WI38 (cell line): ENCODE measurements at regions not wholly inside any gene's neighbourhood (a gene's known extent, or its start where the extent isn't known, plus 50 kb on each side); places are given as distances from the start of the nearest gene placed in this dataset.
"Not testable (repeated sequence)": the region's sequence is repeated elsewhere in the genome, so short reads cannot be mapped to it uniquely, and the experiment has no call there.

Experiments used
- H3K4me3 ChIP-seq: 2 replicates; pipeline ENCODE4 v1.5.1; 2011; ENCODE audit warnings: low read depth, mild to moderate bottlenecking, control low read depth, low read length
- TF ChIP-seq, protein P1 (sequence below): IDR thresholded peaks from 2 replicates; pipeline ENCODE4 v1.5.1; 2012; ENCODE audit warnings: low read depth, mild to moderate bottlenecking, control low read depth, low read length

DNA sequence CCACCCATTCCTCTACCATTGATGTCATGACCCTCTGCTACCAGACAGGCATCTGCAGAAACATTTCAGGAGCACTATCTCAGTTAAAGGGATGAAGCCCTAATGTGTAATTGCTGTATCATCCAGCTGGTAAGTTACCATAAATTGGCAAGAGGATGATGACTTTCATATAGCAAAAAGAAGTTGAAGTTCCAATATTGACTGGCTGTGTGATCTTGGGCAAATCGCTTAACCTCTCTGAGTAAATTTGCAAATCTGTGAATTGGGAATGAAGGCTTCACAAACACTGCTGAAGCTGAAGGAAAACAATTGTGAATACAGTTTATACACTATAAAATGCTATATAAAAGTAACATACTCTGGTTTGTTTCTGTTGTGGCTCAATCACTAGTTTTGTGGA is 89.5 kb upstream of the PHACTR1 start:
- no peak overlapping the region for H3K4me3 ChIP-seq
- TF ChIP-seq, protein P1, sequence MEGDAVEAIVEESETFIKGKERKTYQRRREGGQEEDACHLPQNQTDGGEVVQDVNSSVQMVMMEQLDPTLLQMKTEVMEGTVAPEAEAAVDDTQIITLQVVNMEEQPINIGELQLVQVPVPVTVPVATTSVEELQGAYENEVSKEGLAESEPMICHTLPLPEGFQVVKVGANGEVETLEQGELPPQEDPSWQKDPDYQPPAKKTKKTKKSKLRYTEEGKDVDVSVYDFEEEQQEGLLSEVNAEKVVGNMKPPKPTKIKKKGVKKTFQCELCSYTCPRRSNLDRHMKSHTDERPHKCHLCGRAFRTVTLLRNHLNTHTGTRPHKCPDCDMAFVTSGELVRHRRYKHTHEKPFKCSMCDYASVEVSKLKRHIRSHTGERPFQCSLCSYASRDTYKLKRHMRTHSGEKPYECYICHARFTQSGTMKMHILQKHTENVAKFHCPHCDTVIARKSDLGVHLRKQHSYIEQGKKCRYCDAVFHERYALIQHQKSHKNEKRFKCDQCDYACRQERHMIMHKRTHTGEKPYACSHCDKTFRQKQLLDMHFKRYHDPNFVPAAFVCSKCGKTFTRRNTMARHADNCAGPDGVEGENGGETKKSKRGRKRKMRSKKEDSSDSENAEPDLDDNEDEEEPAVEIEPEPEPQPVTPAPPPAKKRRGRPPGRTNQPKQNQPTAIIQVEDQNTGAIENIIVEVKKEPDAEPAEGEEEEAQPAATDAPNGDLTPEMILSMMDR = no peak

DNA sequence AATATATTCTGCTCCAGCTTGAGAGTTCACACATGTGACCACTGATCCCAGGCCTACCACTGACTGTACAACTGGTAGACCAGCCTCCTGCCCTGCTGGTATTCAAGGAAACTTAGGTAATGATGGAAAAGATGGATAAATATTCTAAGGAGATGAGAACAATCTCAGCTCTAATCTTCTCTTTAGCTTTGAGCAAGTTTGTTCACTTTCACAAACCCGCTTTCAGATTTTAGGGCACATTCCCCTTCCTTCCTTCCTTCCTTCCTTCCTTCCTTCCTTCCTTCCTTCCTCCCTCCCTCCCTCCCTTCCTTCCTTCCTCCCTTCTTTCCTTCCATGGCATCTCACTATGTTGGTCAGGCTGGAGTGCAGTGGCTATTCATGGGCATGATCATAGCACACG is 88.2 kb upstream of the PHACTR1 start:
- TF ChIP-seq, protein P1 = no peak
- no peak overlapping the region for H3K4me3 ChIP-seq

DNA sequence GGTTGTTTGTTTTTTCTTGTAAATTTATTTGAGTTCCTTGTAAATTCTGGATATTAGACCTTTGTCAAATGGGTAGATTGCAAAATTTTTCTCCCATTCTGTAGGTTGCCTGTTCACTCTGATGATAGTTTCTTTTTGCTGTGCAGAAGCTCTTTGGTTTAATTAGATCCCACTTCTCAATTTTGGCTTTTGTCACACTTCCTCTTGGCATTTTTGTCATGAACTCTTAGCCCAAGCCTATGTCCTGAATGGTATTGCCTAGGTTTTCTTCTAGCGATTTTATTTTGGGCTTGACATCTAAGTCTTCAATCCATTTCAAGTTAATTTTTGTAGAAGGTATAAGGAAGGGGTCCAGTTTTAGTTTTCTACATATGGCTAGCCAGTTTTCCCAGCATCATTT is 82.8 kb upstream of the PHACTR1 start:
- H3K4me3 ChIP-seq = not testable (repeated sequence)

DNA sequence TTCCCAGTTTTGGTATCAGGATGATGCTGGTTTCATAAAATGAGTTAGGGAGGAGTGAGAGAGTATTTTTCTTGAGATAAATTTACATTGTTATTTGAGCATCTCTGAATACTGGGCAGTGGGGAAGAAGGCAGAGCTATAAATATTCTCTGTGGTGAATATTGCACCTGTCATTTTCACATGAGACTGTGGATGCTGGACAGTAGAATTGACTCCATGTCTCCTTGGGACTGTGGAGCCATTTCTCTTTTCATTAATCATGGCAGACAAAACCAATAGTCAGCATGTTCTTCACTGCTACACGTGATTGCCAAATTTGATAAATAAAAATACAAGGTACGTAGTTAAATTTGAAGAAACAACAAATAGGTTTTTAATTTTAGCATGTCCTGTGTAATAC is 81.2 kb upstream of the PHACTR1 start:
- no peak overlapping the region for H3K4me3 ChIP-seq
- TF ChIP-seq, protein P1 = no peak

DNA sequence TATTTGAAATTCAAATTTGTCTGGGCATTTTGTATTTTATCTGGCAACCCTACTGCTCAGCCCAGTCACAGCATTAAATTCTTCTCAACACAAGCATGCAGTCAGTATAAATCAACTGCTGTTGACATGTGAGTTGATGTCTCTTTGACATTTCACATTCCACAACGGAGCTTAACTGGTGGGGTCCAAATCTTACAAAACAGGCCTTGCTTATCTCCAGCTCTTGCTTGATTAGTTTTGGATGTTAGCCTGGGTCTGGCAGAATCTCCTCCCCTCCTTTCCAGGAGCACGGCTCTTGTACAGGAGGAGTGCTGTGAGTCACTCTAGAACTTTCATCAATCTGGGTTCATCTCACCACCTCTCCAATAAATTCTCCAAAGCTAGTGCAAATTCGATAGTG is 80.8 kb upstream of the PHACTR1 start:
- TF ChIP-seq, protein P1 = no peak
- no peak overlapping the region for H3K4me3 ChIP-seq

DNA sequence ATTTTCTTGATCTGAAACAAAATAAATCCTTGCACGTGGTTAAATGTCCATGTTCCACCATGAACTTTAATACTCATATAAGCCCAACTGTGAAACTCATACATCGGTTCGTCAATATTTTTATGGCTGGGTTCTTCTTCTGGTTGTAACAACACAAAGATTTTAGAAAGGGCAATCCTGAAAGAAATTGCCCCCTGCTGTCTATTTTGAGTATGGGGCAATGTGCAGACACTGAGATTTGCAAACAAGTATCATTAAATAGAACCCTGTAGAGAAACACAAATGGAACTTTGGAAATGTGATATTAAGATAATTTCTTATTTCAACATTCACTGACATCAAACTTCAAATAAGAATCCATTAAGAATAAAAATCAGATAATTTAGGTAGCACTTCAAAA is 80.2 kb upstream of the PHACTR1 start:
- TF ChIP-seq, protein P1 = no peak
- H3K4me3 ChIP-seq = no peak overlapping the region

DNA sequence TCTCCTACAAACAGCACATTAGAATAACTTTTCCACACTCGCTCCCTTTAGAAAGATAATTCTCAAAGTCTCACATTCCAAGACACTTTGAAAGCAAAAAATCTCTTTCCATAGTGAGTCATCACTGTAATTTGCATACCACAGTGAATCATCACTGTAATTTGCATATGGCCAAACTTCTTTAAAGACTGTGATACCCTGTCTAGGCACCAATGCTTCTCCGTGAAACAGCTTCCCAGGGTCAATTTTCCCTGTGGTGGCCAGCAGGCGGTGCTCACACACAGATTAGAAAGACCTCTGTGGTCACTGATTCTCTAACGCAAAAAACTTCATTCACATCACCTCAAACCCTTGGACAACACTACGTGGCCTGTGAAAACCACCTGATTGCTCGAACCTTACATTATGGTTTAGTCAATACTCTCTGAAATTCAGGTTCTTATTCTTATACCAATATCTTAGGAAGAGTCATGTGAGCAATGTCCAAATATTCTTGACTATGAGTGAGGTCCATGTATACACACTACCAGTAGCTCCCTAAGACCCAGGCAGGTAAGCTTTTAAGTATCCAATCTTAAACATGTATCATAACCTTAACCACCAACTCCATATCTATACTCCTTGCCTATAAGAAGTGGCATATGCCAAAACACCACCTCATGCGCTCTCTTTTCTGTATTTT is 78.5 kb upstream of the PHACTR1 start:
- TF ChIP-seq, protein P1 = peak; percentile 93
- H3K4me3 ChIP-seq = no peak overlapping the region

DNA sequence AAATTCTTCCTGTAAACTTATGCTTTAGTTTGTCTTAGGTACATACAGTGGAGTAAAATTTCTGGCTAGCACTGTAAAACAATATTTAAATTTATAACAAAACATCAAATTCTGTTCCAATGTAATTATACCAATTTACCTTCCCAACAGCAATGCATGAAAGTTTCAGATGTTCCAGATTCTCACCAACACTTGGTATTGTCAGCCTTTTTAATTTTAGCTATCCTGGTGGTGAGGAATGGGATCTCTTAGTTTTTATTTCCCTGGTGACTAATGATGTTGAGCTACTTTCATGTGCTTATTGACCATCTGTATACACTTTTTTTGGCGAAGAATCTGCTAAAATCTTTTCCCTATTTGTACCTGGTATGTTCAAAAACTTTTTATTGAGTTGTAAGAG is 76.1 kb upstream of the PHACTR1 start:
- TF ChIP-seq, protein P1 = no peak
- H3K4me3 ChIP-seq = no peak overlapping the region

DNA sequence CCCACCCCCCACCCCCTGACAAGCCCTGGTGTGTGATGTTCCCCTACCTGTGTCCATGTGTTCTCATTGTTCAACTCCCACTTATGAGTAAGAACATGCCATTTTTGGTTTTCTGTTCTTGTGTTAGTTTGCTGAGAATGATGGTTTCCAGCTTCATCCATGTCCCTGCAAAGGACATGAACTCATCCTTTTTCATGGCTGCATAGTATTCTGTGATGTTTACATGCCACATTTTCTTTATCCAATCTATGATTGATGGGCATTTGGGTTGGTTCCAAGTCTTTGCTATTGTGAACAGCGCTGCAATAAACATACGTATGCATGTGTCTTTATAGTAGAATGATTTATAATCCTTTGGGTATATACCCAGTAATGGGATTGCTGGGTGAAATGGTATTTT is 74.8 kb upstream of the PHACTR1 start:
- H3K4me3 ChIP-seq = not testable (repeated sequence)
